Heart left ventricle (tissue), 13 donors: ENCODE measurements at regions not wholly inside any gene's neighbourhood (a gene's known extent, or its start where the extent isn't known, plus 50 kb on each side); places are given as distances from the start of the nearest gene placed in this dataset.
"Not testable (repeated sequence)": the region's sequence is repeated elsewhere in the genome, so short reads cannot be mapped to it uniquely, and the experiment has no call there.

Experiments used
- POLR2A ChIP-seq, 2 donors: fragments of 450-650 bp; IDR thresholded peaks; one replicate each; pipeline ENCODE4 v1.6.1; 2017; ENCODE audit warnings: antibody characterized with exemption in 2 of 2, mild to moderate bottlenecking in 2 of 2, moderate library complexity in 2 of 2
- TF ChIP-seq, protein P1 (sequence below), 12 donors: fragments of 200-600 bp; sonication (generic) in 4 of 12; IDR thresholded peaks; one replicate each; pipeline versions ENCODE4 v1.5.0 to v1.8.0; 2018 to 2022; ENCODE audit warnings: antibody characterized with exemption in 12 of 12, mild to moderate bottlenecking in 5 of 12
- donor health status: ischemic (EF 13 %, LVEDD 7.1; RV severe dilation, severe dysfunction).
- donor health status: DM: no; HTN: yes; CAD: no.
- donor health status: DM: no; HTN: no; CAD: no.
- donor health status: ischemic (EF 25% LVEDD 6.9; RV normal size, moderate dysfunction).
- donor health status: ischemic (EF 25% LVEDD 5.7; RV mildly dilated, moderate dysfunction).
- donor health status: ischemic (EF 35%, LVEDD 5.7; RV mildly dilated, moderate dysfunction).
- donor health status: nonischemic (EF 11% LVEDD 7.7; RV severe dilation, severe dysfunction).
- donor health status: DM: yes; HTN: yes; CAD: no.
- donor health status: PGD.
- donor health status: ischemic (EF 29% LVEDD 5.4; RV normal size, mild dysfunction).
- donor health status: nonischemic (EF 23%, LVEDD 6.1; RV moderate dilation, normal function).

DNA sequence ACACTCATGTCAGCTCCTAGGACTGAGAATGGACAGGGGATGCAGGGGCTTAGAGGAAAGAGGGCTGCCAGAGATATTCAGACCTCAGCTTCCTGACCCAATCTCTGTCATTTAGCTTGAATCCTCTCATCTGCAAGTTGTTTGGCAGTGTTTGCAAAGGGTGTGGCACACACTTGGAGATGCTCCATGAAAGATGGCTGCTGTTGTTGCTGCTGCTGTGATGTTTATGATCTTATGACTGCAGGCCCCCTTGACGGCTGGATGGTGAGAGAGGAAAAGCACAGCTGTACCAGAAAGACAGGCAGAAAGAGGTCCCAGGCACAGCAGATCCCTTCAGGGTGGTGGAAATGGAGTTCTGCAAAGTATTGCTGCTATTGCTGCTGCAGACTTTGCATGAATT, 80.7 kb downstream of the TRIM43 start:
- TF ChIP-seq, protein P1, sequence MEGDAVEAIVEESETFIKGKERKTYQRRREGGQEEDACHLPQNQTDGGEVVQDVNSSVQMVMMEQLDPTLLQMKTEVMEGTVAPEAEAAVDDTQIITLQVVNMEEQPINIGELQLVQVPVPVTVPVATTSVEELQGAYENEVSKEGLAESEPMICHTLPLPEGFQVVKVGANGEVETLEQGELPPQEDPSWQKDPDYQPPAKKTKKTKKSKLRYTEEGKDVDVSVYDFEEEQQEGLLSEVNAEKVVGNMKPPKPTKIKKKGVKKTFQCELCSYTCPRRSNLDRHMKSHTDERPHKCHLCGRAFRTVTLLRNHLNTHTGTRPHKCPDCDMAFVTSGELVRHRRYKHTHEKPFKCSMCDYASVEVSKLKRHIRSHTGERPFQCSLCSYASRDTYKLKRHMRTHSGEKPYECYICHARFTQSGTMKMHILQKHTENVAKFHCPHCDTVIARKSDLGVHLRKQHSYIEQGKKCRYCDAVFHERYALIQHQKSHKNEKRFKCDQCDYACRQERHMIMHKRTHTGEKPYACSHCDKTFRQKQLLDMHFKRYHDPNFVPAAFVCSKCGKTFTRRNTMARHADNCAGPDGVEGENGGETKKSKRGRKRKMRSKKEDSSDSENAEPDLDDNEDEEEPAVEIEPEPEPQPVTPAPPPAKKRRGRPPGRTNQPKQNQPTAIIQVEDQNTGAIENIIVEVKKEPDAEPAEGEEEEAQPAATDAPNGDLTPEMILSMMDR (IDR thresholded peaks at IDR 0.05) = not testable (repeated sequence)
- TF ChIP-seq POLR2A (IDR thresholded peaks at IDR 0.05) = not testable (repeated sequence)
